ENCODE measurements at regions not wholly inside any gene's neighbourhood (a gene's known extent, or its start where the extent isn't known, plus 50 kb on each side); places are given as distances from the start of the nearest gene placed in this dataset.
"Not testable (repeated sequence)": the region's sequence is repeated elsewhere in the genome, so short reads cannot be mapped to it uniquely, and the experiment has no call there.

DNA sequence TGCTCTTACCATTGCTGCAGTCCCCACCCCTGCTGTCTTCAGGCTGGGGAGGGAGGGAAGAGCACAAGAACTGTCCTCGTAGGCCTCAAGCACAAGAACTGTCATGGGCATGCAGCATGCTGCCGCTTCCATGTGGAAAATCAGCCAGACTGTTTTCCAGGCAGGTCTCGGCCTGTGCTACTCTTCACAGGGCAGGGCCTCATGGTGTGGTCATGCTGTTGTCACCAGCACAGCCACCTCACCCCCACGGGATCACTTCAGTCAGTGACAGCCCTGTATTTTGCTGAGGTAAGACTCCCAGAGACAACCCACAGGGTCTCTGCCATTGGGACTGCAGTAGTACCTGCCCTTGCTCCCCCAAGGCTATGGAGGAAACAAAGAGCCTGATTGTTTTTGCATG is 205.3 kb downstream of the NAP1L3 start:
- intact Hi-C loops (cut with DNase I), result no loop called here
- ATAC-seq (no peak), DNase-seq (ENCODE audit: missing footprints) (no peak)

DNA sequence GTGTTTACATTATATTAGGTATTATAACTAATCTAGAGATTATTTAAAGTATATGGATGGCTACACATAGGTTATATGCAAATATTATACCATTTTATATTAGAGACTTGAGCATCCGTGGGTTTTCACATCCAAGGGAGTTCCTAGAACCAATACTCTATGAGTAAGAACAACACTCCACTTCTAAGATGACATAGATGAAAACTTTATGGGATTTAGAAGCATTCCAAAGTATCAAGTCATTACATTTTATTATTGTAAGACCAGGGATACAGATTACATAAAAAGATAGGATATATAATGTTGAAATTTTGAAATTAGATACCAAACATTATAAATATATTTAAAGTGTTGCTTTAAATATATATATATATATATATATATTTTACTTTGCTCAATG is 207.0 kb downstream of the NAP1L3 start:
- ATAC-seq, result no peak
- DNase-seq (ENCODE audit: missing footprints), result no peak
- intact Hi-C loops (cut with DNase I), result no loop called here

DNA sequence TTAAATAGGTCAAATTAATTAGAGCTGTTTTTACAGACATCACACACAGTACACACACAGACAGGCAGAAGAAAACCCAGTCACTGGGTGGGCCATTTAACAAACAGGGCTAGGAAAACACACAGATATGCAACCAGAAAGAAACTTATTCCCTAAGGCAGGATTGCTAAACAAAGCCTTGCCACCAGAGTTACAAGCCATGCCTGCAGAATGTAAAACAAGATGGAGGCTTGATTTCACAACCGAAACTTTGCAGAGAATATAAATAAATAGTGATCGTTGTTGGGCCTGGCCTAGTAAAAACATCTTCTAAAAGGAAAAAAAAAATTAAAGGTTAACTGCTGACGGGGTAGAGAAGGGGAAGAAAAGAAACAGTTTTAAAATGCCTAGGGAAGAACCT is 212.3 kb downstream of the NAP1L3 start:
- intact Hi-C loops (cut with DNase I), result no loop called here
- DNase-seq (ENCODE audit: missing footprints), result no peak
- ATAC-seq, result no peak

DNA sequence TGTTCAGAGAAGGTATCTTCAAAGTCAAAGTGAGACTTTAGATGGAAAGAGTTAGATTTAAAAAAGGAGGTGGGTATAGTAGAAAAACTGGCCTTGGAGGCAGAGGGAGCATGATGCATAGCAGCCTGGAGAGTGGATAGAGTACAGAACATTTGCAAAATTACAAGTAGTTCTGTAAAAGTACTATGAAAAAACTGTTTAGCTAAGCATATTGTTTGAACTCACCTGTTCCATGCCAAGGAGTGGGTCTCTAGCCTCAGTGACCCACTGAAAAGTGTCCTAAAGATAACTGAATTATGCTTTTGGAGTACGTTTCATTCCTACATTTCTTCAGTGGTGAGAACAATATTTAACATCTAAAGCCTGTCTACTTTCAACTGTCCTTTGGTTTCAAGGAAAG is 218.9 kb downstream of the NAP1L3 start:
- intact Hi-C loops (cut with DNase I), result no loop called here
- ATAC-seq (no peak), DNase-seq (ENCODE audit: missing footprints) (no peak)

DNA sequence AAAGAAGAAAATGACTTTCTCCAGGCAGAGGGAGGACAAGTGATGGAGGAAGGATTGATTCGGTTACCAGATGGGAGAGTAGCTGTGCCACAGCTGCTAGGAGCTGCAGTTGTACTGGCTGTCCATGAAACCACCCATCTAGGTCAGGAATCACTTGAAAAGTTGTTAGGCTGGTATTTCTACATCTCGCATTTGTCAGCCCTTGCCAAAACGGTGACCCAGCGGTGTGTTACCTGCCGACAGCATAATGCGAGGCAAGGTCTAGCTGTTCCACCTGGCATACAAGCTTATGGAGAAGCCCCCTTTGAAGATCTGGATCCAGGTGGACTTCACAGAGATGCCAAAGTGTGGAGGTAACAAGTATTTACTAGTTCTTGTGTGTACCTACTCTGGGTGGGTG is 238.7 kb downstream of the NAP1L3 start:
- intact Hi-C loops (cut with DNase I); ATAC-seq: not testable (repeated sequence)
- DNase-seq (ENCODE audit: missing footprints), result peak; percentile 18

DNA sequence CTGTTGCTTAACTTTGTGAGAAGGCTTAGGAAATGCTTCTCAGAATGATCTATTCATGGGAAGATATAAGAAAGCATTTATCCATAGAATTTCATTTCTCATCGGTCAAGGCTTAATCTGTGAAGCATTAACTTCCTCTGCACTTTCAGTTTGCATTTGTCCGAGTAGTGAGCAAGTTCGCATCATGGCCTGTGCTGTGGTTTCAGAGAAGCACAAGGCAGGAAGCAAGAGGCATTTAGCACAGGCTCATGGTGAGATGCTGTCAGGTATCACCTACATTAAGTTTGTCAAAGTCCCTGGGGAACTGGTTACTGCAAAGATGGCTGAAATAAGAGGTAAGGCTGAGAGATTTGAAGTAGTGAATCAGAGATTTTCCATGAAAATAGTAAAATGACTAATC is 244.9 kb downstream of the NAP1L3 start:
- intact Hi-C loops (cut with DNase I), result no loop called here
- DNase-seq (ENCODE audit: missing footprints), result no peak
- no peak for ATAC-seq

DNA sequence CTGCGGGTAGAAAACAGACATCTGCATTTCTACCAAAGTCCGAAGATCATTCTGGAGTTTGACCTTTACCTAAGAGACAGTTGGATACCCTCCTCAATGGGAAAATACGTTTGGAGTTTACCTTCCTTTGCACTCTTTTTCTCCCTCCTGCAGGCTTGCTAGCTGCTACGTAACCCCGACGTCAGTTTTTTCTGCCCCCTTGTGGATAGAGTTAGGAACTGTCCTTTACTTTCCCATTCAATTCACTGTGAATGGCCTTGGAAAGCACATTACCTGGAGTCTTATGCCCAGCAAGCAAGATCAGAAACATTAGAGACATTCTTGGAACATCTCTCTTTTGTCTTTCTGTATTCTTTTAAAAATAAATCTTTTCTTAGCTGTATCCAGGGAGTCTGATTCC is 250.7 kb downstream of the NAP1L3 start:
- DNase-seq (ENCODE audit: missing footprints) (no peak), ATAC-seq (no peak)
- intact Hi-C loops (cut with DNase I), result no loop called here

DNA sequence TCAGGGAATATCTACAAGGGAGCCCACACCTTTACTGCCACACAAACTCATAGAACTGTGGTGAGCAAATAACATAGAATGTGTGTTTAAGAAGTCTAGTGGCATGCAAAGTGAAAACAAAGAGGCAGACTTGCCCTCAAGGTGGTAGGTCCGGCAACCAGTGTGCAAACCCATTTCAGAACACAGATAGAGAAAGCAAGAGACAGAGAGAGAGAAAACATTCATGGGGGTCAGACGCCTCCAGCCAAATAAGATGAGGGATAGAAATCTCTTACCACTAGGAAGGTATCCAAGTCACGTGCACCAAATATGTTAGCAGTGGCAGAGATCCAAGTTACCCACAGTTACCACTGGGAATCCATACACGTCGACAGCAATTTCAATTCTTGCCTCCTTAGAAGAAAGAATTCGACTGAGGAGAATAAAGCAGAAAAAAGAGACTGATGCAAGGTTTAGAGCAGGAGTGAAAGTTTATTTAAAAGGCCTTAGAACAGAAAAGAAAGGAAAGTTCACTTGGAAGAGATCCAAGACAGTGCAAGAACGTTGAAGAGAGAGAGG is 252.8 kb downstream of the NAP1L3 start:
- intact Hi-C loops (cut with DNase I), result no loop called here
- no peak for ATAC-seq
- no peak for DNase-seq (ENCODE audit: missing footprints)

DNA sequence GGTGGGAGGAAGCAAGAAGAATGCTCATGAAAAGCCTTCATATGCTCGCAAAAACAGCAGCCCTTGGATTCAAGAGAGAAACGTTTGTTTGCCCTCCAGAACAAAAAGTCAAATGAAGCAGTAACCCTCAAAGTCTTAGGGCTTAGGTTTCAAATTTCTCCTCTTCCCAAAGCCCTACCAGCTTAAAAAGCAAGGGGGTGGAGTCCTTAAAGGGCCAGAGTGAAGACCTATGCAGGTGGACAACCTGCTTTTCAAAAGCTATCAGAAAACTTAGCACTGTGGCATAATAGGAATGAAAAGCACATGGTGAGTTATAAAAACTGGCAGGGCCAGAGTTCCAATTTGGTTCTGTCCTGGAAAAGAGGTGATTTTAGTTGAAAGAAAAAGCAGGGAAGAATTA is 253.3 kb downstream of the NAP1L3 start:
- DNase-seq (ENCODE audit: missing footprints) (no peak), ATAC-seq (no peak)
- intact Hi-C loops (cut with DNase I), result no loop called here

DNA sequence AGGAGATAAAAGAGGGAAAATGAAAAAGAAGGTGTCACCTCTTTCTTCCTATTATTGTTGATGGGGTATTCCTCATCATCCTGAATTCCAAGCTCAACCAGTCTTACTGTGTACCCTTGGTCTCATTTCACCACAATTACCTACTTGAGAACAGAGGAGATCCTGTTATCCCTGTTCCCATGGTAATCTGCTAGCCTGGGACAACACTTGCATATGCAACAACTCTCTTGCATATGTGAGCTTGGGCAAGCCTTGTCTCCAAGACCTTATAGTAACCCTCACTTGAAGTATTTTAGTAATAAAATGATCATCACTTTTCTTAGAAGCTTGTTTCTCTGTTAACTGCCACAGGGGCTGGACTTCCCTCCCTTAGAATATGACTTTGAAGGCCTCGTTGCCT is 253.7 kb downstream of the NAP1L3 start:
- DNase-seq (ENCODE audit: missing footprints), result no peak
- intact Hi-C loops (cut with DNase I), result no loop called here
- ATAC-seq, result no peak

DNA sequence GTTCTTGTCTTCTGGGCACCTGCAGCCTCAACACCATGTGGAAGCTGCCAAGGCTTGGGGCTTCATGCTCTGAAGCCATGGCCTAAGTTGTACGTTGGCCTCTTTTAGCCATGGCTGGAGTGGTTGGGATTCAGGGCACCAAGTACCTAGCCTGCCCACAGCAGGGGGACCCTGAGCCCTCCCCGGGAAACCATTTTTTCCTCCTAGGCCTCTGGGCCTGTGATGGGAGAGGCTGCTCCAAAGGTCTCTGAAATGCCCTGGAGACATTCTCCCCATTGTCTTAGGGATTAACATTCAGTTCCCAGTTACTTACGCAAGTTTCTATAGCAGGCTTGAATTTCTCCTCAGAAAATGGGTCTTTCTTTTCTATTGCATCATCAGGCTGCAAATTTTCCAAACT is 269.3 kb downstream of the NAP1L3 start:
- intact Hi-C loops (cut with DNase I), result no loop called here
- ATAC-seq, result no peak

DNA sequence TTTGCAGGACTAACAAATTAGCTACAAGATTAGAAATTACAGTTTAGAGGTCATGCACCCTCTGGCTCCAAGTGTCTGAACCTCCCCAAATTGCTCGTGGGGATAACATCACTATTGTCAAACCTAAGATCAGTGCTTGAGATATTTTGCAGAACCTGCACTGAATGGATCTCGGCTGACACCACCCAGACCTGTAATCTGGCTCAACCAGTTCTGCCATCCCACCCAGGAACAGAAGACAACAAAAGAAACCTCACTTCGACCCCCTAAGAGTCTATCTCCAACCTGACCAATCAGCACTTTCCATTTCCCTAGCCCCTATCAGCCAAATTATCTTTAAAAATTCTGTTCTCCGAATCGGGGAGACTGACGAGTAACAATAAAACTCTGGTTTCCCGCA is 318.7 kb downstream of the NAP1L3 start:
- ATAC-seq (no peak), DNase-seq (ENCODE audit: missing footprints) (no peak)
- intact Hi-C loops (cut with DNase I), result no loop called here

More for the DNA sequence above, 269.3 kb downstream of the NAP1L3 start:
- DNase-seq (ENCODE audit: missing footprints), result no peak

DNA sequence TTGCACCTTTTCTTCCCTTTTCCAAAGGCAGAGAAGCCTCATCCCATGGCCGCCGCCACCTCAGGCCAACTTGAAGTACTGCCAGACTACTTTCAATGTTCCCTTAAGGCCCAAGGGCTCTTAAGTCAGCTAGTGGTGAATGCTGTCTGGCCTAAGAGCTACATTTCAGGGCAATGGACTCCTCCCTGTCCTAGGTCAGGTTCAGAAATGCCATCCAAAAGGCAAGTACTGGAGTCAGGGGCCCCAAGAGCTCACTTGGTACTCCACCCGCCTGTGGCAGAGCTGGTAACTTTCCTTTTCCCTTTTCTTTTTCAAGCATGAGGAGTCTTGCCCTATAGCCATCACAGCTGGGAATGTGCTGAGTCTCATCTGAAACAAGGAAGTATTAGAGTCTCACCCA is 327.1 kb downstream of the NAP1L3 start:
- intact Hi-C loops (cut with DNase I), result no loop called here
- ATAC-seq (no peak), DNase-seq (ENCODE audit: missing footprints) (peak; percentile 17)

DNA sequence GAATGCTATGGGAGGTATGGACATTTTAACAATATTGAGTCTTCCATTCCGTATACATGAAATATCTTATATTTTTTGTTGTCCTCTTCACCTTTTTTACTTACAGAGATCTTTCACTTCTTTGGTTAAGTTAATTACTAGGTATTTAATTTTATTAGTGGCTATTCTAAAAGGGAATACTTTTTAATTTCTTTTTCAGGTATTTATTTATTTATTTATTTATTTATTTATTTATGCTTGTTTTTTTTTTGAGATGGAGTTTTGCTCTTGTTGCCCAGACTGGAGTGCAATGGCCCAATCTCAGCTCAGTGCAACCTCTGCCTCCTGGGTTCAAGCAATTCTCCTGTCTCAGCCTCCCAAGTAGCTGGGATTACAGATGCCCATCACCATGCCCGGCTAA is 329.1 kb downstream of the NAP1L3 start:
- intact Hi-C loops (cut with DNase I); DNase-seq (ENCODE audit: missing footprints); ATAC-seq: not testable (repeated sequence)

DNA sequence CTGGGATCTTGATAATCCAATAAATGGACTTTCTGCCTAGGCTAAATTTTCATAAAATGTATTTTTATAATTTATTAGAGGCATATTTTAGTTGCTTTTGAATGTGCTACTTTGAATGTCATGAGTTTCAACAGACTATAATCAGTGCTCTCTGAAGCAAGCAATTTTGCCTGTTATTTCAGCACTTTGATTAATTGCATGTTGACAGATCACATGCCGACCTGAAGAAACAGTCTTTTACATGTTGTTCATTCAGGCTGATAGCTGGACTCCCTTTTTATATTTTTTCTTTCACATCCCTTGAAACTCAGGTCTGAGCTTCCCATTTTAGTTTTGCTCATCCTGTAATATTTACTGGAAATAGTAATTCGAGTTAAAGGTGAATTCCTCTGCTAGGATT is 341.0 kb downstream of the NAP1L3 start:
- intact Hi-C loops (cut with DNase I), result no loop called here
- no peak for ATAC-seq
- no peak for DNase-seq (ENCODE audit: missing footprints)

DNA sequence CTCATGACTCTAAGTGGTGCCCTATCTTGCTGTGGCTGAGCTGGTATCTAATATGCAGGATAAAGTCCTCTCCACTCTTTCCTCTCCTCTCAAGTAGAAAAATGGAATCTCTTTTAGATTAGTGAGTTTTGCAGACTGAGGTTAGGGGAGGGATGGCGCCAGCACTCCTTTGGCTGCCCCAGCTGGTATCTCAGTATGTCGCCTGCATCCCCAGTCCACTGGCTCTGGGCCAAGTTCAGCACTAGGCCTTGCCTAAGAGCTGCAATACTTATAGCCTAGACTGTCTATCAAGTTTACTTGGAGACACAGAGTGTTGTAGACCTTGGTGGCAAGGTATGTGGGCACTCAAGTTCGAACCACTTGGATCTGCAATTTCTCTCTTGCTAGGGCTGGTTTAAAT is 351.3 kb downstream of the NAP1L3 start:
- ATAC-seq, result no peak
- no peak for DNase-seq (ENCODE audit: missing footprints)
- intact Hi-C loops (cut with DNase I), result no loop called here

DNA sequence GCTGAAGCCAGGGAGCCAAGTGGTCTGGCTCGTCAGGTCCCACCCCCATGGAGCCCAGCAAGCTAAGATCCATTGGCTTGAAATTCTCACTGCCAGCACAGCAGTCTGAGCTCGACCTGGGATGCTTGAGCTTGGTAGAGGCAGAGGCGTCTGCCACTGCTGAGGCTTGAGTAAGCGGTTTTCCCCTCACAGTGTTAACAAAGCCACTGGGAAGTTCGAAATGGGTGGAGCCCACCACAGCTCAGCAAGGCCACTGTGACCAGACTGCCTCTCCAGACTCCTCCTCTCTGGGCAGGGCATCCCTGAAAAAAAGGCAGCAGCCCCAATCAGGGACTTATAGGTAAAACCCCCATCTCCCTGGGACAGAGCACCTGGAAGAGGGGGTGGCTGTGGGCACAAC is 353.8 kb downstream of the NAP1L3 start:
- intact Hi-C loops (cut with DNase I), result no loop called here
- DNase-seq (ENCODE audit: missing footprints), result no peak
- ATAC-seq, result no peak

Data from Right ventricle myocardium inferior (tissue), 1 donor.